Glomerular endothelial cell (primary cell): ENCODE measurements at regions not wholly inside any gene's neighbourhood (a gene's known extent, or its start where the extent isn't known, plus 50 kb on each side); places are given as distances from the start of the nearest gene placed in this dataset.
"Not testable (repeated sequence)": the region's sequence is repeated elsewhere in the genome, so short reads cannot be mapped to it uniquely, and the experiment has no call there.

Experiments
- DNase-seq: peaks from one replicate; pipeline ENCODE4 v3.0.0-alpha.2; 2011; ENCODE audit warnings: low read depth, low spot score; ENCODE audit errors: extremely low read depth

DNA sequence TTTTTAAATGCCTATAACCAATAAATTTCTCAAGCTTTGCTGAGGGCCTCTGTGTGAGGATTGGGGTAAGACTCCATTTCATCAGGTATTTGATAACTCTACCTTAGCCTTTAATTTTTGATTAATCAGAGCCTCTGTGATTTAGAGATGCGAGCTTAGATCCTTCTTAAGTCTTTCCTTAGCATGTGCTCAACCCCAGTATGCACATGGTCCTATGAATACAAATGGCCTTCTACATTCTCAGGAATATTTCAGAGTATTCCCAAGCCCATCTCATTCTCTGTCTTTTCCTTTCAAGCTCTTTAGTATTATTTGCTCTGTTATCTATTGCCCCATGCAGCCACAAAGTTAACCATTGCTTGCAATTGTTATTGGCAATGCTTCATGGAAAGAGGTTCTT lies 1407.7 kb downstream of the LRFN5 start:
- no peak for DNase-seq

DNA sequence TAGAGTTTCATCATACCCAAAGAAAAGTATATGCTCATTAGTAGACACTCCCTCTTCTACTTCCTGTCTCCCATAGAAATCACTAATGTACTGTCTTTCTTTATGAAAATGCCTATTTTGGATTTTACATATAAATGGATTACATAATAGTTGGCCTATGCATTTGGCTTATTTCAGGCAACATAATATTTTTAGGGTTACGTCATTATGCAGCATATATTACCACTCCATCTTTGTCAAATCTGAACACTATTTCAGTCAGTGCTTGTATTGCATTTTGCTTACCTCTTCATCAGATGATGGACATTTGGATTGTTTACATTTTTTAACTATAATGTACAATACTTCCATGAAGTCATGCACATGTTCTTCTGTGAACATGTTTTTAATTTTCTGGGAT lies 1406.1 kb downstream of the LRFN5 start:
- no peak for DNase-seq

DNA sequence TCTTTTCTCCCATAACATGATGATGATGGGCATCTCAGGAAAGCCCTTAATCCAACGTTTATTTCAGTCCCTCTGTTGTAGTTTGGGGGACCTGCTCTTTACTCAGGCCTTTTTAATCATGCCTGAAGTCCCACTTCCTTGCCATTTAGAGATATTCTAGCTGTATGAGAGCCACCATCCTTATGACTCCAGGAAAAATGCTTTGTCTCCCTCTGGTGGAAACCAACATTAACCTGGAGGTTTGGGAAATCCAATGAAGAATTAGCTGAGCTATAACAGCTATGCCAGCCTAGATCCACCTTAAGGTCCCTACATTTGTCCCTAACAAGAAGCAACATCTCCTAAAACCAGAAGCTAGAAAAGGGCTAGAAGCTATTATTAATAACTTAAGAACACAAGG lies 1399.1 kb downstream of the LRFN5 start:
- no peak for DNase-seq

DNA sequence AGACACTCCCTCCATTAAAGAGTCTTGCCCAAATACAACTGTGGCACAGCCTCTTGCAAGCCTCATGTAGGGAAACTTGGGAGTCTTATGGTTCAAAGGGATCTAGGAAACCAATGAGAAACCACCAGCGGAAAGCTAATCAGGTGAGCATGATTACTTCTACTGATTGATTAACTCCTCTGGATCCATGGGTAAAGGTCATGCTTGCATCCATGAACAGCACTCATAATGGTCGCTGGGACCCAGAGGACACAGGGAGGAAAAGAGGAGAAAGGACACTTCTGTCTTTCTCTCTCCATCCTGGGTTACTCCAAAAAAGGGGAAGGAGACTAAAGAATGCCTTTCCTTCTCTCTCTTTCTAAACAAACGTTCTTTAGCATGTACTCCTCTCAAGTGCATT lies 1397.2 kb downstream of the LRFN5 start:
- DNase-seq, result no peak

DNA sequence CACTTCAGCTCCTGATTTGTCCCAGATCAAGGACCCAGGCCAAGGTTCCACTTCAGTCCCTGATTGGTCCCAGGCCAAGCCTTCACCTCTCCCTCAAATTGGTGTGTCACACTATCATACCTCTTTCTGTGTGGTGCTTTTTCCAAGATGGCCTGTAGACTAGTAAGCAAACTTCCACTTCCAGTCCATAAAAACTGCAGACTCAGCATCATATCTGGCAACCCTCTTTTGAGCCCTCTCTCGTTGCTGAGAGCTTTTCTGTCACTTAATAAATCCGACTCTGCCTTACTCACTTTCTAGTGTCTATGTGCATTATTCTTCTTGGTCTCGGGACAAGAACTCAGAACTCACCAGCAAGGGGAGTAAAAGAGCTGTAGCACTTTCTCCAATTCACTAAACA lies 1395.1 kb downstream of the LRFN5 start:
- no peak for DNase-seq

DNA sequence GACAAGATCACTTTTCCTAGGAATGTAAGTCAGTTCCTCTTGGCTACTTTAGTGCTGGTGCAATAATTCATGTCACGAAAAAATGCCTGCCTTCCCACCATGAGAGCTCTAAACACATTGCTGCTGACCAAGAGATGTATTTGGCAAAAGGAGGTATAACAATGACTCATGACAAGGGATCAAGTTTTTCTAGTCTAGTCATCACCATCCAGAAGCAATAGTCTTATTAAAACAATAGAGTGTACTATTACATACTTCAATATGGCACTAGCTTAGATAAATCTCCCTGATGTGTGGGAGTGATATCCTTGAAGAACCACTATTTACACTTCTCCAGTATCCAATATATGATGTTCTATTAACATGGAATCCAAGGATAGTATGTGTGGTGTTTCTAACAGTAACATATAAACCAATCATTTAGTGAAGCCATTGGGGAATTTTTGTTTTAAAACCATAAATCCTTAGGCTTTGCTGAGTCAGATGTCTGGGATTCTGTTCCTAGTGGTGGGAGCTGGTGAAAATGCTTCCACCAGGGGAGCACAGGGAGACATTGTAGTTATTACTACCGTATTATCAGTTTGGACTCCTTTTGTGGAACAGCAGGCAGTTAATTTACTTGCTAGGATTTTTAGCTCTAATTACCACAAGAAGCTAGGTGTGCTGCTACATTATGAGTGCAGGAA lies 1387.5 kb downstream of the LRFN5 start:
- DNase-seq, result no peak

DNA sequence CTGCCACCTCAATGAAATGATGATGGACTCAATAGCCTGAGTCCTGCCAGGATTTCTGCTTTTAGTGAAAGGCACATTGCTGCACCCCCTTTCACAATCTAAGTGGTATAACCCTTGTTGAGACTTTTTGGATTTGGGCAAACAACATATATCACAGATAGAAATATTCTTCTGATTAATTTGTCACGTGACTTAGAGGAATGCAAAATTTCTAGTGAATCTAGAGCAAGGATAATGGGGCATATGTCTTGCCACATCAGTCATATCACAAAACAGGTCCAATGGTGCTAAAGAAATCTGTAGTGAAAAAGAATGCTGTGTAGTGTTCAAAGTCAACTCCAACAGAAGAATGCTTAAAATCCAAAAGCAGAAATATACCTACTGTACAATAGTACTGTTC lies 1386.3 kb downstream of the LRFN5 start:
- no peak for DNase-seq

DNA sequence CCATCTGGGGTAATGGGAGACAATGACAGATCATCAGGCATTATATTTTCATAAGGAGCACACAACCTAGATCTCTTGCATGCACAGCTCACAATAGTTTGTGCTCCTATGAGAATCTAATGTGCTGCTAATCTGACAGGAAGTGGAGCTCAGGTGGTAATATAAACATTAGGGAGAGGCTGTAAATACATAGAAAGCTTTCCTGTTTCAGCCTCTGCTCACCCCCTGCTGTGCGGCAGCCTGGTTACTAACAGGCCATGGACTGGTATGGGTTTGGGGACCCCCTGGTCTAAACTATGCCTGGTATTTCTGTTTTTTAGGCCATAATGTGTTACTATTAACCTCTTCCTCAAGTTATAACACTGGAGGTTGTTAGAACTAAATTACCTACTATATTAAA lies 1373.7 kb downstream of the LRFN5 start:
- no peak for DNase-seq

DNA sequence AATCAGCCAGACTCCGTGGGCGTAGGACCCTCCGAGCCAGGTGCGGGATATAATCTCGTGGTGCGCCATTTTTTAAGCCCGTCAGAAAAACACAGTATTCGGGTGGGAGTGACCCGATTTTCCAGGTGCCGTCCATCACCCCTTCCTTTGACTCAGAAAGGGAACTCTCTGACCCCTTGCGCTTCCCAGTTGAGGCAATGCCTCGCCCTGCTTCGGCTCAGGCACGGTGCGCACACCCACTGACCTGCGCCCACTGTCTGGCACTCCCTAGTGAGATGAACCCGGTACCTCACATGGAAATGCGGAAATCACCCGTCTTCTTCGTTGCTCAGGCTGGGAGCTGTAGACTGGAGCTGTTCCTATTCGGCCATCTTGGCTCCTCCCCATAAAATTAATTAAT lies 1366.5 kb downstream of the LRFN5 start:
- not testable (repeated sequence) for DNase-seq

DNA sequence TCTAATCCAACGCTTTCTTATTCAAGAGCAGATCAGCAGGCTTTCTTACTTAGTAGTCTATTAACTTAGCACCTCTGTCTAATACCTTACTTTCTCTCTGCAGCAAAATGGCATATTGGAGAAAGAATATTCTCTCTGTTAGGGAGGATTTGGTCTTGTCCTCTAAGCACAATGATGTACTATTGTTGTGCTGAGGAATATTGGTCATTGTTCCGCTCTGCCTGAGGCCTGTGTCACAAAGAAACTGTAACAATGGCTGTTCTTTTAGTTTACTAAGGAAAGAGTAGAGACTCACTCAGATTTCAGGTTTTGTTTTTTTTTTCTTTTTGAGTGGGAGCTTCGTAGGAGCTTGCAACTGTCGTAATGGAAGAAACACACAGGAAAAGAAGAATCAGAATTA lies 1358.8 kb downstream of the LRFN5 start:
- no peak for DNase-seq

DNA sequence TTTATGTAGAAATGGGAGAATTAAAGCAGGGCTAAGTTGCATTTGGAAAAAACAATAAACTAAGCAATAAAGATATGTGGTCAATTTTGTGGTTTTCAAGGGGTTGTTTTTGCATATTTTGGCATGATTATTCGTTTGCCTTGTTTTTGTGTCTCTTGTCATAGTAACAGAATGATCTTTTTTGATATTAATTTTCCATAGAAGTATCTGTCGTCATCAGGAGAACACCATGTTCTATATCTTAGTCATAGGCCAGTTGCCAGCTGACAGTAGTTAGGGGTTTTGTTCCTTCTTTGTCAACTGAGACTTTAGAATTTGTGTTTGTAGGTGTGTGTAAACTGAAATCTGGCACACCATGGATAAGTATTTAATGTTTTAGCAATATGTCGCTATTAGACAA lies 1354.8 kb downstream of the LRFN5 start:
- no peak for DNase-seq

DNA sequence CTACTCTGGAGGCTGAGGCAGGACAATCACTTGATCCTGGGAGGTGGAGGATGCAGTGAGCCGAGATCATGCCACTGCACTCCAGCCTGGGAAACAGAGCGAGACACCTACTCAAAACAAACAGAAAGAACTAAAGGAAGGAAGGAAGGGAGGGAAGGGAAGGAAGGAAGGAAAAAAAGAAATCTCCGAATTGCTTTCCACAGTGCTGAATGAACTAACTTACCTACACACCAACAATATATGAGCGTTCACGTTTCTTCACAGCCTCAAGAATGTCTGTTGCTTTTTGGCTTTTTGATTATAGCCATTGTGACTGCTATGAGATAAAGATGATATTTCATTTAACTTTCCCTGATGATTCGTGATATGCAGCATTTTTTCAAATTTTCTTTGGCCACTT lies 1343.7 kb downstream of the LRFN5 start:
- no peak for DNase-seq

DNA sequence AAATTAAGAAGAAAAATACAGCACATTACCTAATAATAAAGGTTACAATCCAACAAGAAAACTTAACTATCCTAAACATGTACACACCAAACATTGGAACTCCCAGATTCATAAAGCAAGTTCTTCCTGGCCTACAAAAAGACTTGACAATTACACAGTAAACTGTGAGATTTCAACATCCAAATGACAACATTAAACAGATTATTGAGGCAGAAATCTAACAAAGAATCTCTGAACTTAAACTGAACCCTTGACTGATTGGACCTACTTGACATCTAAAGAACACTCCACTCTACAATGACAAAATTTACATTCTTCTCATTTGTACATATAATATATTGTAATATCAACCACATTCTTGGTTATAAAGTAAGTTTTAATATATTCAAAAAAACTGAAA lies 1341.3 kb downstream of the LRFN5 start:
- no peak for DNase-seq

DNA sequence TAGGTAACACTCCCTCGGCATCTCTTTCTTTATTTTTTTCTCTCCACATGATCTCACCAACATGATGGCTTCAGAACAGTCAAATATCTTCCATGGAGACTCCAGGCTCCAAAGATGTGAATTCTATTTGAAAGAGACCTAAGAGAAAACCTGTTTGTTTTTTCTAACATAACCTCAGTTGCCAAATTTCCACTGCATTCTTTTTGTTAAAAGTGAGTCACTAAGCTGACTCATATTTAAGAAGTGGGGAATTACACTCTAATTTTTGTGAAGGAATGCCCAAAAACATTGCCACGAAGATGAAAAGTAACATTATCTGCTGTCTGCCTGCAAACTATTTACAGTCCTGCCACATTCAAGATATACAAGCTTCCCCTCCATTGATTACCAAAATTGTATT lies 1337.6 kb downstream of the LRFN5 start:
- DNase-seq, result no peak

DNA sequence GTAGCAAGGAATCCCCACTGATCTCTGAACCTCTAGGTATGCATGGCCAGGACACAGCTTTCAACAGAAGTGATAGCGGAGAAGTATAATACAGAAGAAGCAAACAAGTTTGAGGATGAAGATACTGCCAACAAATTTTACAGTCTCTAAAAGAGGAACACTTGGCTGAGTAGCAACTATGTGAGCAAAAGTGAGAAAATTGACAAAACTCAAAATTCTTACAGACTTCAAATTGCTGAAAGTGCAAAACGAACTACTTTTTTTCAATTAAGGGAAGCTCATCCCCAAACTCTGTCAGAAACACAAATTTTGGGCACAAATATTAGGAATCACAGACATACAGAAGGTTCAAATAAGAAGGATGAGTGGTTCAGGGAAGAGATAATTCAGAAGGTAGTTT lies 1324.6 kb downstream of the LRFN5 start:
- no peak for DNase-seq

DNA sequence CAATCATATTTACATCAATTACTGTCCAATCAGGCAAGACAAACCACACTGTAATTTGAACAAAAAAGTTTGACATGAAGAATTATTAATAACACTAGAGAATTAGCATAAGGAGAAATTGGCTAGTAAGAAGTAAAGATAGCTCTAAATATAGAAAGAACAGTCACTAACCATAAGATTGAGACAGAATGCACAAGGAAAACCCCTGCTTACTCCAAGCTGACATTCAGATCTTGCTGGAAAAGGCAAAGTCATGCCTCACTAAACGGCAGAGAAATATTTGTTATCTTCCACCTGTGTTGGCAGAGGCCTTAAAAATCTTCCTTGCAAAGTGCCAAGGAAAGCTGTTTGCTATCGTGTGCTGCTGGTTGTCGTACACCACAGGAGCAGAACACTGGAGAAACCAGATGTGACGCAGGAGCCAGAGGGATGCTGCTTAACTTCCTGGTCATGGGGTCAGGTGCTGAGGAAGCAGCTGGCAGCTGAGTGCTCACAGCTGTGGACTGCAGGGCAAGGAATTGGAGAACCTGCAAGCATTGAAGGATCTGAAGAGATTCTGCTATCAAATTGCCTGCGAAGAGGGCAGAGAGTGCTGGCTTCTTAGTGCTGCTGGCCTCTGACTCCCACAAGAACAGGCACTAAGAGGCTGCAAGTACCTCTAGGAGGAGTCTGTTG lies 1323.3 kb downstream of the LRFN5 start:
- no peak for DNase-seq

DNA sequence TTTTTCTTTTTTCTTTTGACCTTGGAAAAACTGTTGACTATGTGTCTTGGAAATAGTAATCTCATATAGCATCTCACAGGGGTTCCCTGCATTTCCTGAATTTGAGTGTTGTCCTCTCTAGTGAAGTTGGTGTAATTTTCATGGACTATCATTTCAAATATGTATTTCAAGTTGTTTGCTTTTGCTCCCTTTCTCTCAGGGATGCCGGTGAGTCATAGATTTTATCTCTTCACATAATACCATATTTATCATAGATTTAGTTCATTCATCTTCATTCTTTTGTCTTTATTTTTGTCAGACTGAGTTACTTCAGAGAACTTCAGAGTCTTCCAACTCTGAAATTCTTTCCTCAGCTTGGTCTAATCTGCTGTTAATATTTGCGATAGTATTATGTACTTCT lies 1320.6 kb downstream of the LRFN5 start:
- no peak for DNase-seq

DNA sequence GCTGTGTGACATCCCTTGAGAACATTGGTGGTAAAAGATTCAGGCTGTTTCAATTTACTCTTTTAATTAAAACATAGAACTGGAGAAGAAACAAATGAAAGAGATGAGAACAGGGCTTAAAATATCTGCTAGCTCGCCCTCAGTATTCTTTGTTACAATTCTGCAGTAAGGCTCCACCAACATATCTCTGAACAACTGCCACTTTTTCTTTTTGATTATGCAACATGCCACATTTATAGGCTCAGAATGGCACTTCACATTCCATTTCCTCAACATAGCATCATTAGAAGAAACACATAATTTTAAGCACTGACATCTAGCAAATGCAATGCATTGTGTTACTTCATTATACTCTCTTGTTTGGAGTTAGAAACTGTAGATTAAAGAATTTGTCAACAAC lies 1315.2 kb downstream of the LRFN5 start:
- DNase-seq, result no peak

DNA sequence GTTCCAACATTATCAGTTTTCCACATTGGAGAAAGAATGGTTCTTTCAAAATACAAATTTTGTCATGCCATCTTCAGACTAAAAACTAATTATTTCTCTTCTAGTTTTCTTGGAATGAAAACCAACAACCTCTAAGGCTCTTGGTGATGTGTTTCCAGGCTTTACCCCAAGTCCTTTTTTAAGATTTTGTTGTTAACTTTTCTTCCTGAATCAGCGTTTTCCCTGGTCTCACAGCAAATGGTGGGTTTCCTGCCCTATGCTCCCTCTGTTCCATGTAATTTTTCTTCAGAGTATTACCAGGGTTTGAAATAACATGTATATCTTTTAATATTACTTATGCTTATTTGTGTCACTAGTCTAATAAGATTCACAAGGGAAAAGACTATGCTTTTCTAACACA lies 1311.9 kb downstream of the LRFN5 start:
- no peak for DNase-seq

DNA sequence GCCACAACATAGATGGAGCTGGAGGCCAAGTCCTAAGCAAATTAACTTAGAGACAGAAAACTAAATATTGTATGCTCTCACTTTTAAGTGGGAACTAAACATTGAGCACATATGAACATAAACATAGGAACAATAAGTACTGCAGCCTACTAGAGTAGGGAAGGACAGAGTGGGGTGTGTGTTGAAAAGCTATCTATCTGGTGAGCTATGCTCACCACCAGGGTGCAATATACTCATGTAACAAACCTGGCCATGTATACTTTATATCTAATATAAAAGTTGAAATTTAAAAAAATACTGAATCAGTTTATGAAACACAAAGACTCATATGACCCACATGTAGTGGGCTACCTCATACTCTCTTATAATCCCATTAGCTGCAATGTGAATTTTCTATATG lies 1305.0 kb downstream of the LRFN5 start:
- no peak for DNase-seq

DNA sequence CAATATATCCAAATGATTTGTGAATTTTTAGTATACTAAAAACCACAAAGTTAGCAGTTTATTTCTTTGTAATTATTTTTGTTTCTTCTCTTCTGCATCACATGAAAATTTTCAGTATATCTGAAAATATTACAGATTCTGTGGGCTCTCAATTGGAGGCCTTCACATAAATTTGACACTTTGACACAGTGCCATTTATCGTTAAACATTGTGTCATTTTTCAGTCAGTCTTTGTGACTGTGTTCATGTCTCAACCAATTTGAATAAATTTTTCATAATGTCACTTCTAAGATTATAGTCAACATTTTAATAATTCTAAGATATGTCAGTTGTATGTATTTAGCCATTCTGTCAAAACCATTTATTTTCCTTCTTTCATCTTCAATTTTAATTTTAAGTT lies 1303.0 kb downstream of the LRFN5 start:
- DNase-seq, result no peak

DNA sequence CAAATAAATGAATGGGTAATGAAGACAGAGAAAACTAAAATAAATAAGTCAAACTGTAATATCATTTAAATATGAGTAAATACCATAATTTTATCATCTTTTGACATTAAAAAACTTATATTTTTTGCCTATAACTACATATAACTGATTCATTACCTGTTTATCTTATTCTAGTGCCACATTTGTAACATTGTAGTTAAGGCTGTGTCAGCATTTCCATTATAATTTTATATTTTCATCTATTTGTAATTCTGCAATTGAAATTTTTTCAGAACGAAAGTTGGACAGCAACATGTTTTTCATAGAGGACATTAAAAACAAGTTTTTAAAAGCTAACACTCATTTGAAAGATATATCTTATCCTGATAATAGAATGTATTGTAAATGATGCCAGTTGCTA lies 1286.5 kb downstream of the LRFN5 start:
- DNase-seq, result no peak

DNA sequence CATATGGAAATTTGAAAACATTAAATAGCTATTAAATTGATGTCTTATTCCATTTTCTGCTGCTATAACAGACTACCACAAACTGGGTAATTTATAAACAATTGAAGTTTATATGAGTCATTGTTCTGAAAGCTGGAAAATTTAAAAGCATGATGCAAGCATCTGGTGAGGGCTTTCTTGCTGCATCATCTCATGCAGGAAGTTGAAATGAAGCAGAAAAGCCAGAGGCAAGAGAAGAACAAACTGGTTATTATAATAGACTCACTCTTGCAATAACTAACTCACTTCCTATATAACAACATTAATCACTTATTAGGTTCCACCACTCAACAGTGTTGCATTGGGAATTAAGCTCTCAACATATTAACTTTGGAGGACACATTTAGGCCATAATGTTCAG lies 1277.4 kb downstream of the LRFN5 start:
- DNase-seq, result no peak
